HCT116 (cell line): ENCODE measurements at regions not wholly inside any gene's neighbourhood (a gene's known extent, or its start where the extent isn't known, plus 50 kb on each side); places are given as distances from the start of the nearest gene placed in this dataset.

Experiments
- ATAC-seq: fragments of 200-7000 bp; cut with Tn5 transposase; 2 replicates; pipeline ENCODE4 v1.9.1; 2020; ENCODE audit warnings: mild to moderate bottlenecking, moderate library complexity
- BruUV-seq: library from RNA; stranded (reverse); fragments of 400-500 nt; replicated peaks from 2 replicates; lab custom pipeline; 2021; lab: Mats Ljungman, UMichigan
- CTCF ChIA-PET: fragments of 300-600 bp; sonication (Branson Sonifier 250); formaldehyde crosslinking; loops from one replicate; lab custom pipeline; 2021; ENCODE audit warnings: antibody characterized with exemption; lab: Charles Lee
- POLR2A ChIA-PET: fragments of 300-600, 350-600 bp; sonication (Branson Sonifier 250); formaldehyde crosslinking; loops from one replicate; lab custom pipeline; 2021; ENCODE audit warnings: antibody characterized with exemption; lab: Charles Lee
- RAD21 ChIA-PET, 2 experiments: fragments of 300-600 bp; sonication (Branson Sonifier 250); formaldehyde crosslinking; loops; one replicate each; lab custom pipeline; 2023; ENCODE audit warnings: low total read pairs in 2 of 2; ENCODE audit not compliant: uncharacterized antibody in 2 of 2, unreplicated experiment in 2 of 2, low non-redundant PET in 1 of 2; lab: Charles Lee
- DNase-seq: peaks from one replicate; pipeline ENCODE4 v3.0.0-alpha.2; 2010; ENCODE audit warnings: low read depth, low spot score
- H2AFZ ChIP-seq: fragments of 200-600 bp; shearing (Covaris generic), sonication (generic); 2 replicates; pipeline ENCODE4 v1.6.1; 2017; ENCODE audit warnings: low read depth, mixed run types, mixed read lengths, antibody characterized with exemption, low read length; ENCODE audit not compliant: poor library complexity, severe bottlenecking
- H3K27ac ChIP-seq: 2 replicates; pipeline ENCODE4 v1.5.1; 2012; ENCODE audit warnings: low read depth, low read length
- H3K27me3 ChIP-seq: fragments of 200-600 bp; sonication (generic); 2 replicates; pipeline ENCODE4 v1.6.1; 2016; ENCODE audit warnings: mixed run types, low read length, mixed read lengths; ENCODE audit not compliant: insufficient read depth
- H3K36me3 ChIP-seq, 2 experiments: fragments of 200-500 bp in 1 of 2; fragments of 200-600 bp in 1 of 2; sonication (Bioruptor generic) in 1 of 2; sonication (generic) in 1 of 2; 2 replicates each; pipeline versions ENCODE4 v1.5.1 to v1.6.1; 2014 to 2016; ENCODE audit warnings: low read length in 2 of 2, inconsistent platforms in 1 of 2, mixed read lengths in 1 of 2, mixed run types in 1 of 2; ENCODE audit not compliant: insufficient read depth in 2 of 2, control insufficient read depth in 1 of 2
- H3K4me1 ChIP-seq, 2 experiments: fragments of 200-600 bp in 1 of 2; sonication (generic) in 1 of 2; 2 replicates each; pipeline versions ENCODE4 v1.5.1 to v1.6.1; 2012 to 2017; ENCODE audit warnings: low read length in 2 of 2, inconsistent platforms in 1 of 2, mild to moderate bottlenecking in 1 of 2, mixed read lengths in 1 of 2, mixed run types in 1 of 2, moderate library complexity in 1 of 2; ENCODE audit not compliant: insufficient read depth in 2 of 2, control insufficient read depth in 1 of 2
- H3K4me2 ChIP-seq: fragments of 200-600 bp; sonication (generic); 2 replicates; pipeline ENCODE4 v1.6.1; 2017; ENCODE audit warnings: mixed run types, low read length, mixed read lengths
- H3K4me3 ChIP-seq, 2 experiments: fragments of 200-600 bp in 1 of 2; sonication (generic) in 1 of 2; replicated peaks in 1 of 2; 2 replicates each; pipeline ENCODE4 v1.5.1; 2011 to 2016; ENCODE audit warnings: low read length in 2 of 2, control low read depth in 1 of 2, low read depth in 1 of 2, mild to moderate bottlenecking in 1 of 2, mixed read lengths in 1 of 2, mixed run types in 1 of 2
- H3K79me2 ChIP-seq: fragments of 200-600 bp; sonication (generic); 2 replicates; pipeline ENCODE4 v1.6.1; 2017; ENCODE audit warnings: mild to moderate bottlenecking, mixed run types, low read length, moderate library complexity, mixed read lengths; ENCODE audit not compliant: insufficient read depth
- H3K9ac ChIP-seq: fragments of 200-600 bp; sonication (generic); 2 replicates; pipeline ENCODE4 v1.6.1; 2016; ENCODE audit warnings: low read length, mixed read lengths
- H3K9me2 ChIP-seq: fragments of 200-600 bp; sonication (generic), shearing (Covaris generic); 2 replicates; pipeline ENCODE4 v1.6.1; 2017; ENCODE audit warnings: mixed run types, mild to moderate bottlenecking, moderate library complexity; ENCODE audit not compliant: insufficient read depth
- H3K9me3 ChIP-seq, 2 experiments: fragments of 200-500 bp in 1 of 2; fragments of 200-600 bp in 1 of 2; sonication (Bioruptor generic) in 1 of 2; sonication (generic) in 1 of 2; 2 replicates each; pipeline ENCODE4 v1.6.1; 2014 to 2017; ENCODE audit warnings: low read length in 2 of 2, mixed read lengths in 2 of 2, inconsistent platforms in 1 of 2, low read depth in 1 of 2, mild to moderate bottlenecking in 1 of 2, mixed run types in 1 of 2, moderate library complexity in 1 of 2; ENCODE audit not compliant: control insufficient read depth in 1 of 2, insufficient read depth in 1 of 2
- H4K20me1 ChIP-seq: fragments of 200-600 bp; sonication (generic), shearing (Covaris generic); 2 replicates; pipeline ENCODE4 v1.6.1; 2017; ENCODE audit warnings: mixed run types, mild to moderate bottlenecking, moderate library complexity; ENCODE audit not compliant: insufficient read depth
- ATF3 ChIP-seq: IDR thresholded peaks from 2 replicates; pipeline ENCODE4 v1.6.1; 2012
- EGR1 ChIP-seq: IDR thresholded peaks from 2 replicates; pipeline ENCODE4 v1.6.1; 2012; ENCODE audit warnings: low read depth
- ELF1 ChIP-seq: IDR thresholded peaks from 2 replicates; pipeline ENCODE4 v1.6.1; 2012; ENCODE audit warnings: low read depth, borderline replicate concordance
- POLR2AphosphoS5 ChIP-seq: IDR thresholded peaks from 2 replicates; pipeline ENCODE4 v1.6.1; 2011; ENCODE audit warnings: mild to moderate bottlenecking, low read depth, low read length, moderate library complexity
- SIN3A ChIP-seq: IDR thresholded peaks from 2 replicates; pipeline ENCODE4 v1.6.1; 2012; ENCODE audit warnings: low read depth
- SRF ChIP-seq: IDR thresholded peaks from 2 replicates; pipeline ENCODE4 v1.6.1; 2012; ENCODE audit warnings: low read depth
- ZFX ChIP-seq: fragments of 450-650 bp; IDR thresholded peaks from 2 replicates; pipeline ENCODE4 v1.6.1; 2017
- intact Hi-C: fragments of 100-400 bp; cut with micrococcal nuclease; formaldehyde crosslinking; loops from 2 replicates; pipeline ENCODE4 v1.10.0; 2022
- TF ChIP-seq, protein P1 (sequence below): IDR thresholded peaks from 2 replicates; pipeline ENCODE4 v1.6.1; 2012
- TF ChIP-seq, protein P2 (sequence below): IDR thresholded peaks from 2 replicates; pipeline ENCODE4 v1.6.1; 2012; ENCODE audit warnings: low read depth

DNA sequence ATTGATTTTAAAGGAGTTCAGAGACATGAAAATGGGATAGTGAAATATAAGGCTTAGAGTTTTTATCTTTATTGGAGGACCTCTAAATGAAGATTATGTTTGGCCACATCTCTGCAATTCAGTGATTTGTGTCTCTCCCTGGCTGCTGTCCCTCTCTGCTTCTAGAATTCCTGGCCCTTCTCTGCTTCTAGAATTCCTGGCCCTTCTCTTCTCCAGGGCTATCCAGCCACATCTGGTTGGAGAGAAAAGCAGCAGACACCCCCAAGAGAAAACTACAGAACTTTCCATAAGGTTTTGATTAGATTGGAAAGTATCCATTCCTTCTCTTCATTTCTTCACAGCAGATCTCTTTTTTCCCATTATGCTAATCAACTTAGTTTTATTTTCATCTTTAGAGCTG lies 135.5 kb downstream of the NPY start:
- TF ChIP-seq, protein P1, sequence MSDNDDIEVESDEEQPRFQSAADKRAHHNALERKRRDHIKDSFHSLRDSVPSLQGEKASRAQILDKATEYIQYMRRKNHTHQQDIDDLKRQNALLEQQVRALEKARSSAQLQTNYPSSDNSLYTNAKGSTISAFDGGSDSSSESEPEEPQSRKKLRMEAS, result no peak
- TF ChIP-seq SIN3A, result no peak
- TF ChIP-seq ELF1, result no peak
- no peak for TF ChIP-seq SRF
- TF ChIP-seq EGR1, result no peak
- TF ChIP-seq, protein P2, sequence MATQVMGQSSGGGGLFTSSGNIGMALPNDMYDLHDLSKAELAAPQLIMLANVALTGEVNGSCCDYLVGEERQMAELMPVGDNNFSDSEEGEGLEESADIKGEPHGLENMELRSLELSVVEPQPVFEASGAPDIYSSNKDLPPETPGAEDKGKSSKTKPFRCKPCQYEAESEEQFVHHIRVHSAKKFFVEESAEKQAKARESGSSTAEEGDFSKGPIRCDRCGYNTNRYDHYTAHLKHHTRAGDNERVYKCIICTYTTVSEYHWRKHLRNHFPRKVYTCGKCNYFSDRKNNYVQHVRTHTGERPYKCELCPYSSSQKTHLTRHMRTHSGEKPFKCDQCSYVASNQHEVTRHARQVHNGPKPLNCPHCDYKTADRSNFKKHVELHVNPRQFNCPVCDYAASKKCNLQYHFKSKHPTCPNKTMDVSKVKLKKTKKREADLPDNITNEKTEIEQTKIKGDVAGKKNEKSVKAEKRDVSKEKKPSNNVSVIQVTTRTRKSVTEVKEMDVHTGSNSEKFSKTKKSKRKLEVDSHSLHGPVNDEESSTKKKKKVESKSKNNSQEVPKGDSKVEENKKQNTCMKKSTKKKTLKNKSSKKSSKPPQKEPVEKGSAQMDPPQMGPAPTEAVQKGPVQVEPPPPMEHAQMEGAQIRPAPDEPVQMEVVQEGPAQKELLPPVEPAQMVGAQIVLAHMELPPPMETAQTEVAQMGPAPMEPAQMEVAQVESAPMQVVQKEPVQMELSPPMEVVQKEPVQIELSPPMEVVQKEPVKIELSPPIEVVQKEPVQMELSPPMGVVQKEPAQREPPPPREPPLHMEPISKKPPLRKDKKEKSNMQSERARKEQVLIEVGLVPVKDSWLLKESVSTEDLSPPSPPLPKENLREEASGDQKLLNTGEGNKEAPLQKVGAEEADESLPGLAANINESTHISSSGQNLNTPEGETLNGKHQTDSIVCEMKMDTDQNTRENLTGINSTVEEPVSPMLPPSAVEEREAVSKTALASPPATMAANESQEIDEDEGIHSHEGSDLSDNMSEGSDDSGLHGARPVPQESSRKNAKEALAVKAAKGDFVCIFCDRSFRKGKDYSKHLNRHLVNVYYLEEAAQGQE, result no peak
- TF ChIP-seq ATF3, result no peak
- TF ChIP-seq ZFX, result no peak
- TF ChIP-seq POLR2AphosphoS5, result no peak
- Histone ChIP-seq H3K4me3 (no peak overlapping the region), H3K27me3 (no peaks in the 10 kb centered on the region), H3K9me2 (no peaks in the 10 kb centered on the region), H3K4me2 (no peak overlapping the region), H2AFZ (peak overlapping the region; percentile 36), H3K9me3 (no peaks in the 10 kb centered on the region), H3K79me2 (no peaks in the 10 kb centered on the region), H3K9ac (no peak overlapping the region), H3K27ac (no peak overlapping the region), H3K36me3 (no peaks in the 10 kb centered on the region), H4K20me1 (no peaks in the 10 kb centered on the region), H3K4me1 (no peaks in the 10 kb centered on the region)
- POLR2A ChIA-PET, result no interaction called here
- RAD21 ChIA-PET, result no interaction called here
- intact Hi-C loops, result no loop called here
- no TSS peak for BruUV-seq
- CTCF ChIA-PET, result no interaction called here
- ATAC-seq (no peak), DNase-seq (no peak)
